ENCODE measurements at regions not wholly inside any gene's neighbourhood (a gene's known extent, or its start where the extent isn't known, plus 50 kb on each side); places are given as distances from the start of the nearest gene placed in this dataset.

GRCh38 chr1:93763704-93764365 is 82.2 kb upstream of the BCAR3 start:
- TF ChIP-seq, protein P1, sequence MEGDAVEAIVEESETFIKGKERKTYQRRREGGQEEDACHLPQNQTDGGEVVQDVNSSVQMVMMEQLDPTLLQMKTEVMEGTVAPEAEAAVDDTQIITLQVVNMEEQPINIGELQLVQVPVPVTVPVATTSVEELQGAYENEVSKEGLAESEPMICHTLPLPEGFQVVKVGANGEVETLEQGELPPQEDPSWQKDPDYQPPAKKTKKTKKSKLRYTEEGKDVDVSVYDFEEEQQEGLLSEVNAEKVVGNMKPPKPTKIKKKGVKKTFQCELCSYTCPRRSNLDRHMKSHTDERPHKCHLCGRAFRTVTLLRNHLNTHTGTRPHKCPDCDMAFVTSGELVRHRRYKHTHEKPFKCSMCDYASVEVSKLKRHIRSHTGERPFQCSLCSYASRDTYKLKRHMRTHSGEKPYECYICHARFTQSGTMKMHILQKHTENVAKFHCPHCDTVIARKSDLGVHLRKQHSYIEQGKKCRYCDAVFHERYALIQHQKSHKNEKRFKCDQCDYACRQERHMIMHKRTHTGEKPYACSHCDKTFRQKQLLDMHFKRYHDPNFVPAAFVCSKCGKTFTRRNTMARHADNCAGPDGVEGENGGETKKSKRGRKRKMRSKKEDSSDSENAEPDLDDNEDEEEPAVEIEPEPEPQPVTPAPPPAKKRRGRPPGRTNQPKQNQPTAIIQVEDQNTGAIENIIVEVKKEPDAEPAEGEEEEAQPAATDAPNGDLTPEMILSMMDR (IDR thresholded peaks at IDR 0.05; ENCODE audit: low read depth, low read length): no peak
- no peak for TF ChIP-seq EZH2phosphoT487 (IDR thresholded peaks at IDR 0.05; ENCODE audit: low read depth)
